ENCODE measurements at regions not wholly inside any gene's neighbourhood (a gene's known extent, or its start where the extent isn't known, plus 50 kb on each side); places are given as distances from the start of the nearest gene placed in this dataset.
"Not testable (repeated sequence)": the region's sequence is repeated elsewhere in the genome, so short reads cannot be mapped to it uniquely, and the experiment has no call there.

DNA sequence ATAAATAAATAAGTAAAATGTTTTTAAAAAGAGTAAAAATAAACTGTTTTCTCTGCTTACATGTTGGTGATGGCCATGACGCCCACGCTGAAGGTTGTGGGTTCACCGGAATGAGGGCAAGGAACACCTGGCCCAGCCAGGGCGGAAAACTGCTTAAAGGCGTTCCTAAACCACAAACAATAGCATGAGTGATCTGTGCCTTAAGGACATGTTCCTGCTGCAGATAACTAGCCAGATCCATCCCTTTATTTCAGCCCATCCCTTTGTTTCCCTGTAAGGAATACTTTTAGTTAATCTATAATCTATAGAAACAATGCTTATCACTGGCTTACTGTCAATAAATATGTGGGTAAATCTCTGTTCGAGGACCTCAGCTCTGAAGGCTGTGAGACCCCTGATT, 63.3 kb upstream of the CEP78 start:
- H3K36me3 ChIP-seq (ENCODE audit: control insufficient read depth, low read length); H3K9me3 ChIP-seq (ENCODE audit: control insufficient read depth, insufficient read depth, low read length); H3K9me2 ChIP-seq (replicated peaks; ENCODE audit: control insufficient read depth, low read length); H4K20me1 ChIP-seq (ENCODE audit: control insufficient read depth, insufficient read depth, low read depth, low read length); H3F3A ChIP-seq (ENCODE audit: control insufficient read depth, insufficient read depth); H3K27me3 ChIP-seq (ENCODE audit: control insufficient read depth, low read length); H3K4me1 ChIP-seq (ENCODE audit: control insufficient read depth, low read length); H3K27ac ChIP-seq (ENCODE audit: low read depth, low read length); H3K4me2 ChIP-seq (ENCODE audit: low read length); H3K4me3 ChIP-seq (ENCODE audit: low read length); H3K79me2 ChIP-seq (ENCODE audit: control insufficient read depth, low read length): not testable (repeated sequence)

DNA sequence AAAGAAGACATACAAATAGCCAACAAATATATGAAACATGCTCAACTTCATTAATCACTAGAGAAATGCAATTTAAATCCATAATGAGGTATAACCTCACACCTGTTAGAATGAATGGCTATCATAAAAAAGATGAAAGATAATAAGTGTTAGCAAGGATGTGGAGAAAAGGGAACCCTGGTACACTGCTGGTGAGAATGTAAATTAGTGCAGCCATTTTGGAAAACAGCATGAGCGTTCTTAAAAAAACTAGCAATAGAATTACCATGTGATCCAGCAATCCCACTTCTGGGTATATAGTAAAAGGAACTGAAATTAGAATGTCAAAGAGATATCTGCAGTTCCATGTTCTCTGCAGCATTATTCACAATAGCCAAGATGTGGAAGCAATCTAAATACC, 64.2 kb upstream of the CEP78 start:
- Histone ChIP-seq H3K4me2 (ENCODE audit: low read length) (no peak overlapping the region), H3F3A (ENCODE audit: control insufficient read depth, insufficient read depth) (no peaks in the 10 kb centered on the region), H4K20me1 (ENCODE audit: control insufficient read depth, insufficient read depth, low read depth, low read length) (no peaks in the 10 kb centered on the region), H3K27me3 (ENCODE audit: control insufficient read depth, low read length) (peaks cover 6% of the 10 kb centered on the region; the same call in 1 of the 2 replicates), H3K79me2 (ENCODE audit: control insufficient read depth, low read length) (no peaks in the 10 kb centered on the region), H3K9me3 (ENCODE audit: control insufficient read depth, insufficient read depth, low read length) (no peaks in the 10 kb centered on the region), H3K4me1 (ENCODE audit: control insufficient read depth, low read length) (no peaks in the 10 kb centered on the region), H3K36me3 (ENCODE audit: control insufficient read depth, low read length) (no peaks in the 10 kb centered on the region), H3K9me2 (replicated peaks; ENCODE audit: control insufficient read depth, low read length) (no peaks in the 10 kb centered on the region), H3K27ac (ENCODE audit: low read depth, low read length) (no peak overlapping the region), H3K4me3 (ENCODE audit: low read length) (no peak overlapping the region)
- TF ChIP-seq EZH2phosphoT487 (IDR thresholded peaks at IDR 0.05; ENCODE audit: borderline replicate concordance, low read length) = no peak
- TF ChIP-seq, protein P1, sequence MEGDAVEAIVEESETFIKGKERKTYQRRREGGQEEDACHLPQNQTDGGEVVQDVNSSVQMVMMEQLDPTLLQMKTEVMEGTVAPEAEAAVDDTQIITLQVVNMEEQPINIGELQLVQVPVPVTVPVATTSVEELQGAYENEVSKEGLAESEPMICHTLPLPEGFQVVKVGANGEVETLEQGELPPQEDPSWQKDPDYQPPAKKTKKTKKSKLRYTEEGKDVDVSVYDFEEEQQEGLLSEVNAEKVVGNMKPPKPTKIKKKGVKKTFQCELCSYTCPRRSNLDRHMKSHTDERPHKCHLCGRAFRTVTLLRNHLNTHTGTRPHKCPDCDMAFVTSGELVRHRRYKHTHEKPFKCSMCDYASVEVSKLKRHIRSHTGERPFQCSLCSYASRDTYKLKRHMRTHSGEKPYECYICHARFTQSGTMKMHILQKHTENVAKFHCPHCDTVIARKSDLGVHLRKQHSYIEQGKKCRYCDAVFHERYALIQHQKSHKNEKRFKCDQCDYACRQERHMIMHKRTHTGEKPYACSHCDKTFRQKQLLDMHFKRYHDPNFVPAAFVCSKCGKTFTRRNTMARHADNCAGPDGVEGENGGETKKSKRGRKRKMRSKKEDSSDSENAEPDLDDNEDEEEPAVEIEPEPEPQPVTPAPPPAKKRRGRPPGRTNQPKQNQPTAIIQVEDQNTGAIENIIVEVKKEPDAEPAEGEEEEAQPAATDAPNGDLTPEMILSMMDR (IDR thresholded peaks at IDR 0.05; ENCODE audit: low read depth, low read length, poor library complexity, severe bottlenecking) = no peak

DNA sequence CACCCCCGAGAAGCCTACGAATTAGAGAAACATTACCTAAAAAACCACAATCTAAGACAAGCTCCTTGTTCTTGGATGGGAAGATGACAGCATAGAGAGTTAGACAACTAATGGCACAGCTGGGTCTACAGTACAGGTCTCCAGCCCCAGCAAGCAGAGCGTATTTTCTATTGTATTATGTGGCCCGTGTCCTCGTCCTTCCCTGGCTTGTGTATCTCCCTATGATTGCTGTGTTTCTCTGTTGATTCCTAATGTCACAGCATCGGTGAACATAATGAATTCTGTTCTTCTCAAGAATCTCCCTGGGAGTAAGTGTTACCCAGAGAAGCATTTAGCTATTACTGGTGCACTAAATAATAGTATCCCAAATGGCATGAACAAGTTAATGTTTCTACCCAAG, 66.8 kb upstream of the CEP78 start:
- no peaks in the 10 kb centered on the region for H3F3A ChIP-seq (ENCODE audit: control insufficient read depth, insufficient read depth)
- TF ChIP-seq, protein P1 (IDR thresholded peaks at IDR 0.05; ENCODE audit: low read depth, low read length, poor library complexity, severe bottlenecking) = no peak
- no peak overlapping the region for H3K27ac ChIP-seq (ENCODE audit: low read depth, low read length)
- H3K79me2 ChIP-seq (ENCODE audit: control insufficient read depth, low read length) = no peaks in the 10 kb centered on the region
- H3K4me2 ChIP-seq (ENCODE audit: low read length) = no peak overlapping the region
- peaks cover 6% of the 10 kb centered on the region; the same call in 1 of the 2 replicates for H3K27me3 ChIP-seq (ENCODE audit: control insufficient read depth, low read length)
- no peaks in the 10 kb centered on the region for H3K36me3 ChIP-seq (ENCODE audit: control insufficient read depth, low read length)
- no peak overlapping the region for H3K4me3 ChIP-seq (ENCODE audit: low read length)
- no peaks in the 10 kb centered on the region for H3K9me2 ChIP-seq (replicated peaks; ENCODE audit: control insufficient read depth, low read length)
- no peaks in the 10 kb centered on the region; the same call in 1 of the 2 replicates for H3K9me3 ChIP-seq (ENCODE audit: control insufficient read depth, insufficient read depth, low read length)
- H3K4me1 ChIP-seq (ENCODE audit: control insufficient read depth, low read length) = no peaks in the 10 kb centered on the region
- no peaks in the 10 kb centered on the region for H4K20me1 ChIP-seq (ENCODE audit: control insufficient read depth, insufficient read depth, low read depth, low read length)

DNA sequence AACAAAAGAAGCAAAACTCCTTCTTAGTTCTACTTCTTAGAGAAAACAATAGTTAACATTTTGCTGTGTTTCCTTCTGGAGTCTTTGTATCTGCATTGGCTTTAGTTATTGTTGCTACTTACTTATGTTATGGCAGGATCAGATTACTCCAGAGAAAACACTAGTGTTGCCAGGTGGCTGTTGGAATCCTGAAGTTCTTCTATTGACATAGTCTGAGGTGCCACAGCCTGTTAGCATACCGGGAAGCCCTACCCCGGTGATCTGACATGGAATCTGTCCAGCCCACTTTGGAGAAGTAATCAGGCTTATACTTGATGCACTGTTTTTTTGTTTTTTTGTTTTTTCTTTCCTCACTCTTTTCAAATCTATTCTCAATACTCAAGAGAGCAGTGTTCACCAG, 68.5 kb upstream of the CEP78 start:
- Histone ChIP-seq H3K4me2 (ENCODE audit: low read length) (no peak overlapping the region), H4K20me1 (ENCODE audit: control insufficient read depth, insufficient read depth, low read depth, low read length) (no peaks in the 10 kb centered on the region), H3K27ac (ENCODE audit: low read depth, low read length) (no peak overlapping the region), H3K9me3 (ENCODE audit: control insufficient read depth, insufficient read depth, low read length) (peaks cover 2% of the 10 kb centered on the region; the same call in 1 of the 2 replicates), H3K36me3 (ENCODE audit: control insufficient read depth, low read length) (no peaks in the 10 kb centered on the region), H3F3A (ENCODE audit: control insufficient read depth, insufficient read depth) (no peaks in the 10 kb centered on the region), H3K4me3 (ENCODE audit: low read length) (no peak overlapping the region), H3K79me2 (ENCODE audit: control insufficient read depth, low read length) (no peaks in the 10 kb centered on the region), H3K9me2 (replicated peaks; ENCODE audit: control insufficient read depth, low read length) (no peaks in the 10 kb centered on the region), H3K4me1 (ENCODE audit: control insufficient read depth, low read length) (no peaks in the 10 kb centered on the region), H3K27me3 (ENCODE audit: control insufficient read depth, low read length) (peaks cover 6% of the 10 kb centered on the region; the same call in 1 of the 2 replicates)
- no peak for TF ChIP-seq EZH2phosphoT487 (IDR thresholded peaks at IDR 0.05; ENCODE audit: borderline replicate concordance, low read length)
- TF ChIP-seq, protein P1 (IDR thresholded peaks at IDR 0.05; ENCODE audit: low read depth, low read length, poor library complexity, severe bottlenecking) = no peak

Measured in DOHH2 (cell line).